Keratinocyte (primary cell): ENCODE measurements at regions not wholly inside any gene's neighbourhood (a gene's known extent, or its start where the extent isn't known, plus 50 kb on each side); places are given as distances from the start of the nearest gene placed in this dataset.

Experiments used
- DNase-seq: peaks from one replicate; pipeline ENCODE4 v3.0.0-alpha.2; 2011; ENCODE audit warnings: low read depth, missing footprints, low spot score
- FAIRE-seq: peaks from 2 replicates; lab custom pipeline; 2011; peaks lifted over from hg19 to GRCh38; lab: Jason Lieb, UNC
- H2AFZ ChIP-seq: 2 replicates; pipeline ENCODE4 v1.6.0; 2012; ENCODE audit warnings: low read length, control low read depth, inconsistent platforms; ENCODE audit not compliant: control insufficient read depth
- H3K27ac ChIP-seq: 2 replicates; pipeline ENCODE4 v1.5.1; 2011; ENCODE audit warnings: low read length; ENCODE audit not compliant: control insufficient read depth, insufficient read depth
- H3K27me3 ChIP-seq: 3 replicates; pipeline ENCODE4 v1.6.0; 2011; ENCODE audit warnings: low read length; ENCODE audit not compliant: control insufficient read depth, insufficient read depth; ENCODE audit errors: extremely low read depth
- H3K36me3 ChIP-seq, 2 experiments: 2 replicates in 1 of 2; 3 replicates in 1 of 2; pipeline ENCODE4 v1.5.1; 2011; ENCODE audit warnings: low read length in 2 of 2, mild to moderate bottlenecking in 1 of 2; ENCODE audit not compliant: control insufficient read depth in 2 of 2, insufficient read depth in 2 of 2; ENCODE audit errors: extremely low read depth in 1 of 2
- H3K4me1 ChIP-seq: 3 replicates; pipeline ENCODE4 v1.5.1; 2011; ENCODE audit warnings: low read length; ENCODE audit not compliant: control insufficient read depth, insufficient read depth; ENCODE audit errors: extremely low read depth
- H3K4me2 ChIP-seq: 3 replicates; pipeline ENCODE4 v1.6.0; 2011; ENCODE audit warnings: low read depth, low read length; ENCODE audit not compliant: control insufficient read depth, insufficient read depth; ENCODE audit errors: extremely low read depth
- H3K4me3 ChIP-seq, 3 experiments: fragments of 200-600 bp in 1 of 3; sonication (generic) in 1 of 3; 2 replicates in 2 of 3; 3 replicates in 1 of 3; pipeline ENCODE4 v1.5.1; 2011 to 2016; ENCODE audit warnings: low read length in 3 of 3, mild to moderate bottlenecking in 3 of 3, control low read depth in 2 of 3, inconsistent platforms in 1 of 3, low read depth in 1 of 3, mixed read lengths in 1 of 3, mixed run types in 1 of 3, moderate library complexity in 1 of 3; ENCODE audit not compliant: control insufficient read depth in 2 of 3, insufficient read depth in 2 of 3; ENCODE audit errors: extremely low read depth in 1 of 3
- H3K79me2 ChIP-seq: 2 replicates; pipeline ENCODE4 v1.6.0; 2012; ENCODE audit warnings: low read length; ENCODE audit not compliant: control insufficient read depth, insufficient read depth
- H3K9ac ChIP-seq: 3 replicates; pipeline ENCODE4 v1.6.0; 2011; ENCODE audit warnings: low read length; ENCODE audit not compliant: control insufficient read depth, insufficient read depth; ENCODE audit errors: extremely low read depth
- H3K9me1 ChIP-seq: 3 replicates; pipeline ENCODE4 v1.6.0; 2011; ENCODE audit warnings: low read length; ENCODE audit not compliant: control insufficient read depth, insufficient read depth; ENCODE audit errors: extremely low read depth
- H3K9me3 ChIP-seq: 2 replicates; pipeline ENCODE4 v1.5.1; 2012; ENCODE audit warnings: low read depth, low read length; ENCODE audit not compliant: control insufficient read depth
- H4K20me1 ChIP-seq: 3 replicates; pipeline ENCODE4 v1.6.0; 2011; ENCODE audit warnings: low read length; ENCODE audit not compliant: control insufficient read depth, insufficient read depth; ENCODE audit errors: extremely low read depth
- CTCF ChIP-seq, 3 experiments: IDR thresholded peaks in 1 of 3; conservative IDR thresholded peaks in 1 of 3; optimal IDR thresholded peaks in 1 of 3; 2 replicates in 2 of 3; 3 replicates in 1 of 3; pipeline versions ENCODE3 to v1.5.1; 2011; ENCODE audit warnings: low read length in 3 of 3, mild to moderate bottlenecking in 3 of 3, moderate library complexity in 2 of 3, control low read depth in 1 of 3, inconsistent platforms in 1 of 3; ENCODE audit not compliant: insufficient read depth in 2 of 3; ENCODE audit errors: extremely low read depth in 1 of 3
- EZH2 ChIP-seq: IDR thresholded peaks from one replicate; pipeline ENCODE4 v1.6.1; 2012; ENCODE audit warnings: inconsistent platforms, mild to moderate bottlenecking, low read length, moderate library complexity
- dilution Hi-C: fragments of 300-500 bp; cut with MboI; formaldehyde crosslinking; loops from one replicate; pipeline ENCODE4 v1.7.0; 2020; ENCODE audit warnings: low sequenced_read_pairs; ENCODE audit not compliant: extremely low pct_ligation_motif_present

- H3K4me3 ChIP-seq = no peak overlapping the region
- dilution Hi-C loops = no loop called here
- H4K20me1 ChIP-seq = no peaks in the 10 kb centered on the region
- DNase-seq (no peak), FAIRE-seq (no peak)
- H2AFZ ChIP-seq = no peak overlapping the region
- H3K4me1 ChIP-seq = peaks cover 33% of the 10 kb centered on the region
- H3K27me3 ChIP-seq = no peaks in the 10 kb centered on the region
- H3K36me3 ChIP-seq = no peaks in the 10 kb centered on the region
- no peak overlapping the region for H3K4me2 ChIP-seq
- H3K9me1 ChIP-seq = no peaks in the 10 kb centered on the region
- H3K27ac ChIP-seq = no peak overlapping the region
- H3K79me2 ChIP-seq = no peaks in the 10 kb centered on the region
- TF ChIP-seq CTCF (optimal IDR thresholded peaks at IDR 0.05 in 1 of 3, IDR thresholded peaks at IDR 0.05 in 1 of 3, conservative IDR thresholded peaks at IDR 0.05 in 1 of 3; ENCODE audit: extremely low read depth in 1 of 3, insufficient read depth in 2 of 3, low read length in 3 of 3) = no peak
- no peaks in the 10 kb centered on the region for H3K9me3 ChIP-seq
- no peak overlapping the region for H3K9ac ChIP-seq
Measured at GRCh38 chr11:109036011-109036410, 371.1 kb downstream of the DDX10 start.

- Histone ChIP-seq H3K9me3 (no peaks in the 10 kb centered on the region), H3K4me1 (peaks cover 31% of the 10 kb centered on the region), H3K27ac (peak overlapping the region; percentile 37), H3K79me2 (no peaks in the 10 kb centered on the region), H3K36me3 (no peaks in the 10 kb centered on the region), H4K20me1 (no peaks in the 10 kb centered on the region), H2AFZ (no peak overlapping the region), H3K4me2 (peak overlapping the region; percentile 0), H3K4me3 (no peak overlapping the region), H3K9ac (no peak overlapping the region), H3K27me3 (no peaks in the 10 kb centered on the region), H3K9me1 (no peaks in the 10 kb centered on the region)
- dilution Hi-C loops = no loop called here
- TF ChIP-seq CTCF (optimal IDR thresholded peaks at IDR 0.05 in 1 of 3, IDR thresholded peaks at IDR 0.05 in 1 of 3, conservative IDR thresholded peaks at IDR 0.05 in 1 of 3; ENCODE audit: extremely low read depth in 1 of 3, insufficient read depth in 2 of 3, low read length in 3 of 3) = peak in 1 of 3 experiments; percentile 65
- no peak for TF ChIP-seq EZH2
- DNase-seq (no peak), FAIRE-seq (peak; percentile 72)
Measured at GRCh38 chr11:109037856-109038780, 373.2 kb downstream of the DDX10 start.
